ENCODE measurements at regions not wholly inside any gene's neighbourhood (a gene's known extent, or its start where the extent isn't known, plus 50 kb on each side); places are given as distances from the start of the nearest gene placed in this dataset.
"Not testable (repeated sequence)": the region's sequence is repeated elsewhere in the genome, so short reads cannot be mapped to it uniquely, and the experiment has no call there.

DNA sequence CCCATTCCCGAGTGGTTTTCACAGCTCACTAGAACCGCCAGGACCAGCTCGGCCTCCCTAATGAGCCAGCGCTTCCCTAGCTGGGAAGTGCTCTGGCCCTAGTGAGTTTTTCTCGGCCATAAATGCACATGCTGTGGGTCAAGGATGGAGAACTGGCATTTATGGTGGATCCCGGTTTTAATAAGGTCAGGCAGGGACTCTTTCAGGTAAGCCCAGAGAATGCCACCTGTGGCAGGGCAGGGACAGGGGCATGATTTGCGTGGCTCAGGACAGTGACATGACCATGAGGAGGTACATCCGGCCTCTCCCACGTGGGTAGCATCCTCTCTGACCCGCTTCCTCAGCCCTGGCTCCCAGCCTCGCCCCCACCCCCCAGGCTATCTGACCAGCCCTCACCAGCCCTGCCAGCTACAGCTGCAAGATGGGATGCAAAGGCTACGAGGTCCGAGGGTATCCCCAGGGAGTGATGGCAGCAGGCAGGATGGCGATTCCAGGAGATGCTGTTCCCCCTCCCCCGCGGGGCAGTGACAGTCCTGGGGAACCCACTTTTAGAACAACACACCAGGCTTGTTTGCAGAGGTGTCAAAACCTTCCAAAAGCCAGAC, 60.3 kb upstream of the ADAMTS2 start:
- H3K4me3 ChIP-seq (replicated peaks in 1 of 2; ENCODE audit: low read depth in 2 of 2, low read length in 2 of 2) = no peak overlapping the region
- DNase-seq (ENCODE audit: low read depth in 2 of 2) = no peak
- no peak for TF ChIP-seq CTCF (IDR thresholded peaks at IDR 0.05; ENCODE audit: low read depth, low read length)

DNA sequence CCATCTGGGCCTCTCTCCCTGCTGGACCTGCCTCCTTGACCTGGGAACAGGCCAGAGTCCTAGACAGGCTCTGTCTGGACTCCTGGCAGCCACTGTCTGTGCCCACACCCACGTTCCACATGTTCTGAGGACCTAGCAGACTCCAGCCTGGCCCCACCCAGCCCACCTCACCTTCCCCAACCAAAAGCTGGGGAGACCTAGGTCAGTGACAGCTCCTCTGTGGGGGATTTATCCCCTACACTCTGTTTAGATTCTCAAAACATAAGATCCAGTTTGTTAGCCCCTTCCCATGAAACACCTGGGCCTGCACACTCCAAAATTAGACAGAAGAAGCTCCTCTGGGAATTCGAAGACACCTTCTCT, 59.8 kb upstream of the ADAMTS2 start:
- no peak overlapping the region for H3K4me3 ChIP-seq (replicated peaks in 1 of 2; ENCODE audit: low read depth in 2 of 2, low read length in 2 of 2)
- no peak for DNase-seq (ENCODE audit: low read depth in 2 of 2)
- TF ChIP-seq CTCF (IDR thresholded peaks at IDR 0.05; ENCODE audit: low read depth, low read length) = no peak

DNA sequence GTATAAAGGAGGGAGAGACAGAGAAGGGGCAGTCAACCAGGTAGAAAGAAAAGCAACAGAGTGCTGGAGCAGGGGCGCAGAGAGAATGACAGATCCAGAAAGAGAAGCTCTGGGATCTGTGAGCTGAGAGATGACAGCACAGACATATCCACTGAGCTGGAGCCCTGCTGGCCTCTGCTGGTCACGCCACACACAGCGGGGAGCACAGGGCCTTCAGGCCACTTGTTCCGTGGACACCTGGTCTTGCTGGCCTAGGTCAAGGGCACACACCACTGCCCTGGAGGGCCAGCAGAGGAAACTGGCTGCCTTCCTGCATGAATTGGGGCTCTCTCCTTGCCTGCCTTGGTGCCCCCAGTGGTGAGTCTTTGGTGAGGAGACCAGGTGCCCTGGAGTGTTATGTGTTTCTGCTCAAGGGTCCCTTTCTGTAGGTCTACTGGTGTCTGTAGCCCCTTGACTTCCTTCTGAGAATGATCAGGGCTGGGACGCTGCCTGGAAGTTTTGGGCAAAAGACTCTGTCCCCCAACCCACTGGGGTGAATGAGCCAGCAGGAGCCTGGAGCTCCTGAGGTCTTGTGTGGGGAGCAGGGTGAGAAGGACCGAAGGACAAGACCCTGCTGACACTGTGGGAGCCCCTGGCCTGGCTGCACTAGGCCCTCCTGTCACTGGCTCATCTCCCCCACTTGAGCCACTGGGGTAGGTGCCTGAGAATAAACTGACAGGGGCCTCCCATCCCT, 59.2 kb upstream of the ADAMTS2 start:
- peak; percentile 72 for TF ChIP-seq CTCF (IDR thresholded peaks at IDR 0.05; ENCODE audit: low read depth, low read length)
- DNase-seq (ENCODE audit: low read depth in 2 of 2) = peak; percentile 56 to 60
- H3K4me3 ChIP-seq (replicated peaks in 1 of 2; ENCODE audit: low read depth in 2 of 2, low read length in 2 of 2) = no peak overlapping the region

DNA sequence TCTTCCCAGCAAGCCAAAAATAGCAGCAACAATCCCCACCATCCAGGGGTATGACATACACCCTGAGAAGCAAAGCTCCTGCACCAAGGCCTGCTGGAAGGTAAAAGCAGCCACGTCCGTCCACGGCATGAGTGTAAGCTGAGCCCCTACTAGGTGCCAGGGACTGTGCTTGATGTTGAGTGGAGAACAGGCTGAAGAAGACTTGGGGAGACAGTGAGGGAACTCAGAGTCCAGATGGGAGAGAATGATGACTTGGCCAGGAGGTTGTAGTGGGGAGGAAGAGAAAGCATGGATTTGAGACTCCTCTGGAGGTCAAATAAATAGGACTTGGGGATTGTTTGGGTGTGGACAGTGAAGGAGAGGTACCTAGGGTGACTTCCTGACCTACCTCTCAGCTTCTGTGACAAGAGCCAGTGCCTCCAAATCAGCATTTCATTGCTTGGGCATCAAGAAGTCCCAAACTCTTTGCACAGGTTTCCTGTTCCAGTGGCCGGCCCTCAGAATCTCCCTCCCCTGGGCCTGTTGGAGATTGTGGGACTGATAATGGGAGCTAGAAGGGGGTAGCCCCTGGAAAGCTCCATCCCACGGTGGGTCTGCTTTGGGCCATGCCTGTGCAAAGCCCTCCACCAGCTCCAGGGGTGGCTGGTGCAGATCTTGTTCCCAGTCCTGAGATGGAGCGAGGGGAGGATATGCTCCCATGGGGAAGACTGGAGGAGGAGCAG, 58.3 kb upstream of the ADAMTS2 start:
- DNase-seq (ENCODE audit: low read depth in 2 of 2) = no peak
- H3K4me3 ChIP-seq (replicated peaks in 1 of 2; ENCODE audit: low read depth in 2 of 2, low read length in 2 of 2) = no peak overlapping the region
- TF ChIP-seq CTCF (IDR thresholded peaks at IDR 0.05; ENCODE audit: low read depth, low read length) = no peak

DNA sequence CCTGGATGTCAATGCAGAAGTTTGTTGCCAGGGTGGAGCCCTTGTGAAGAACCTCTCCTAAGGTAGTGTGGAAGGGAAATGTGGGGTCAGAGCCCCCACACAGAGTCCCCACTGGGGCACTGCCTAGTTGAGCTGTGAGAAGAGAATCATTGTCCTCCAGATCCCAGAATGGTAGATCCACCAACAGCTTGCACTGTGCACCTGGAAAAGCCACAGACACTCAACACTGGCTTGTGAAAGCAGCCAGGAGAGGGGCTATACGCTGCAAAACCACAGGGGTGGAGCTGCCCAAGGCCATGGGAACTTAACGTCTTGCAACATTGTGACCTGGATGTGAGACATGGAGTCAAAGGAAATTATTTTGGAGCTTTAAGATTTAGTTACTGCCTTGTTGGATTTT, 55.2 kb upstream of the ADAMTS2 start:
- H3K4me3 ChIP-seq (replicated peaks in 1 of 2; ENCODE audit: low read depth in 2 of 2, low read length in 2 of 2); DNase-seq (ENCODE audit: low read depth in 2 of 2): not testable (repeated sequence)

DNA sequence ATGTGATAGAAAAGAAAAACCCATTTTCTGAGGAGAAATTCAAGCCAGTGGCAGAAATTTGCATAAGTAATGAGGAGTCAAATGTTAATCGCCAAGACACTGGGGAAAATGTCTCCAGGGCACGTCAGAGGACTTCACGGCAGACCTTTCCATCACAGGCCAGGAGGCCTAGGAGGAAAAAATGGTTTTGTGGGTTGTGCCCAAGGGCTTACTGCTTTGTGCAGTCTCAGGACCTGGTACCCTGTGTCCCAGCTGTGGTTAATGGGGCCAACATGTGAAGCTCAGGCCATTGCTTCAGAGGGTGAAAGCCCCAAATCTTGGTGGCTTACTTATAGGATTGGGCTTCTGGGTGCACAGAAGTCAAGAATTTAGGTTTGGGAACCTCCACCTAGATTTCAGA, 54.8 kb upstream of the ADAMTS2 start:
- no peak for TF ChIP-seq CTCF (IDR thresholded peaks at IDR 0.05; ENCODE audit: low read depth, low read length)
- no peak for DNase-seq (ENCODE audit: low read depth in 2 of 2)

DNA sequence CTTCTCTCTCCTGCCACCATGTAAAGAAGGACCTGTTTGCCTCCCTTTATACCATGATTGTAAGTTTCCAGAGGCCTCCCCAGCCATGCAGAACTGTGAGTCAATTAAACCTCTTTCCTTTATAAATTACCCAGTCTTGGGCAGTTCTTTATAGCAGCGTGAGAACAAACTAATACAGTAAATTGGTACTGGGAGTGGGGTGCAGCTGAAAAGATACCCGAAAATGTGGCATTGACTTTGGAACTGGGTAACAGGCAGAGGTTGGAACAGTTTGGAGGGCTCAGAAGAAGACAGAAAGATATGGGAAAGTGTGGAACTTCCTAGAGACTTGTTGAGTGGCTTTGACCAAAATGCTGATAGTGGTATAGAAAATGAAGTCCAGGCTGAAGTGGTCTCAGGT, 54.1 kb upstream of the ADAMTS2 start:
- H3K4me3 ChIP-seq (replicated peaks in 1 of 2; ENCODE audit: low read depth in 2 of 2, low read length in 2 of 2); DNase-seq (ENCODE audit: low read depth in 2 of 2): not testable (repeated sequence)

More for the DNA sequence above, 54.8 kb upstream of the ADAMTS2 start:
- H3K4me3 ChIP-seq (replicated peaks in 1 of 2; ENCODE audit: low read depth in 2 of 2, low read length in 2 of 2) = no peak overlapping the region
